ENCODE measurements at regions not wholly inside any gene's neighbourhood (a gene's known extent, or its start where the extent isn't known, plus 50 kb on each side); places are given as distances from the start of the nearest gene placed in this dataset.

GRCh38 chr3:162021206-162021605, 524.6 kb downstream of the OTOL1 start:
- no peak for DNase-seq

- DNase-seq: no peak
These were observed 526.3 kb downstream of the OTOL1 start for GRCh38 chr3:162022911-162023310.

GRCh38 chr3:162029736-162030135, 533.1 kb downstream of the OTOL1 start:
- DNase-seq: no peak

DNA sequence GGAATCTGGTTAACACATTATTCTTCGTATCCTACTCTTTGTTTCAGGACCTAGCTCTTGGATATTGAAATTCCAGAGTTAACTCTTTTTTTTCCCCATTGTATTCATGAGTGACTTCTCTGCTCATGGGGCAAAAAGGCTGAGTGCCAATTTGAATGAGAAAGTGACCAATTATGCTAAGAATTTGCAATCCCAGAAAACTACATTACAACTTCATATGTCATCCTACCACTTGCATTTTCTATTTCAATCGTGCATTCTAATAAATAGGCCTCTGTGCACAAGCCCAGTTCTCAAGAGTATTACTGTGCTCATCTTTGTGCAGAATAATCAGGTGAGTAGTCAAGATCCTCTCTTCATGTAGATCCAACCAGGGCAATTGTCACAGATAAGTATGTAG, 537.8 kb downstream of the OTOL1 start:
- DNase-seq: no peak

DNA sequence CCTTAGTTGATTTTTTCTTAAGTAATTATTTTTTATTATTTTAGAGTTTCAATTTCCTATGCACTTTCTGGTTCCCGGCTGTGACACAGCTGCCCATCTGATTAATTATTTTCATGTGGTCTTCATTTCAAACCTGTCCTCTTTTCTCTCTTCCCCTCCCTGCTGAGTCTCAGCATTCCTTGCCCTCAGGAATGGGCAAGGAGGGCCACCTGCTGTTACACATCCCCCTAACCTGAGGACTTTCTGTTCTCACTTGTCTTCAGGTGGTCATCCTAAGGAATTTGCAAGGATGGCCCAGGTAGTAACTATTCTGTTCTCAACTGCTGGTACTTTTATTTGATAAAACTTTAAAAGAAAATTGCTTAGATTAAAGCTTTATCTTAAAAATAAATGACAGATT, 545.0 kb downstream of the OTOL1 start:
- DNase-seq: no peak

- DNase-seq: no peak
These were observed 556.0 kb downstream of the OTOL1 start for GRCh38 chr3:162052636-162053035.

DNA sequence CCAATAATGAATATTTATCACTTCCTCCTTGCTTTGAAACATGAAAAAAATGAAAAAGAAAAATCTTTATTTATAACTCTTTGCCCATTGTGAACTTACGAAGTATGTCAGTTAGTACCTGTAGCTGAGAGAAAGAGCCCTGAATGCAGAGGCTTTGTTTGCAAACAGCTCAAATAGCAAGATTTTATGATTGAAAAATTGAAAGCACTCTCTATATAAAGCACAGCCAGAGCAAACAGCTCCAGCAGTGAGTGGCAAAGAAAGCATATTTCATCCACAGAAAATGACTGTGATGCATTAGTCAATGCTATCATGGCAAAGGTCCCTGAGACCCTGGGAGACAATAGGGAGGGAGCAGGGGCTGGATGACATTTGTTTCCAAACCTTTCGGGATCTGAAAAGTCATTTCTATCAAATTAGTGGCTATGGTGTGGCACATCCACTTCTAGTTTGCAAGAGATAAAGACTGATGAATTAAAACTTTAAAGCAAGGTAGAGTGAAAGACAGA, 576.1 kb downstream of the OTOL1 start:
- DNase-seq: no peak

GRCh38 chr3:162073422-162073975, 576.9 kb downstream of the OTOL1 start:
- DNase-seq: no peak

GRCh38 chr3:162077108-162077507, 580.5 kb downstream of the OTOL1 start:
- no peak for DNase-seq

DNA sequence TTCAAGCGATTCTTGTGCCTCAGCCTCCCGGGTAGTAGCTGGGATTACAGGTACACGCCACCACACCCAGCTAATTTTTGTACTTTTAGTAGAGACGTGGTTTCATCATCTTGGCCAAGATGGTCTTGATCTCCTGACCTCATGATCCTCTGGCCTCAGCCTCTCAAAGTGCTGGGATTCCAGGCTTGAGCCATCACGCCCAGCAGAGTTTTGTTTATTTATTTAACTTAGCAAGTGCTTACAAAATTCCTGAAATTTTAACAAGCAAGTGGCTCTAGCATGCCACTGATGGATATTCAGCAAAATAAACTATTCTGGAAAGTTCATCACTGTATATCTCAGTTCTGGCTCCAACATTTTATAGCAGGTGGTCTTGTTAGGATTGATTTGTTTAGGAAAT, 585.9 kb downstream of the OTOL1 start:
- no peak for DNase-seq

DNA sequence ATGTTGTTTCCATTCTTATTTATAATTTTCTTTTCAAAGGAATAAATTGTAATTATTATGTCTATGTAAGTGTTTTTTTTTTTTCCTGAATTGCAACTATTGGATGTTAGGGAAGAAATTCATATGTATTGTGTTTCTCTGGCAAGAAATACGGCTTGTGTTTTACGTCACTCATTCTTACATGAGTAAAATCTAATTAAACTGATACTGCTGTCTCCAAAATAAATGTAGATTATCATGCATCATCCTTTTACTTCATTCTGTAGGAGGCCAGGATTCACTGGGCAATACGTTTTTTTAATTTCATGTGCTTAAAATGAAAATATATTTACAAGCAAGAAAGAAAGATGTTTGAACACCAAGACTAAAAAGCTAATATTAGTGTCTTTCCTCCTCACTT, 590.8 kb downstream of the OTOL1 start:
- DNase-seq: no peak

GRCh38 chr3:162092751-162093150, 596.1 kb downstream of the OTOL1 start:
- no peak for DNase-seq

DNA sequence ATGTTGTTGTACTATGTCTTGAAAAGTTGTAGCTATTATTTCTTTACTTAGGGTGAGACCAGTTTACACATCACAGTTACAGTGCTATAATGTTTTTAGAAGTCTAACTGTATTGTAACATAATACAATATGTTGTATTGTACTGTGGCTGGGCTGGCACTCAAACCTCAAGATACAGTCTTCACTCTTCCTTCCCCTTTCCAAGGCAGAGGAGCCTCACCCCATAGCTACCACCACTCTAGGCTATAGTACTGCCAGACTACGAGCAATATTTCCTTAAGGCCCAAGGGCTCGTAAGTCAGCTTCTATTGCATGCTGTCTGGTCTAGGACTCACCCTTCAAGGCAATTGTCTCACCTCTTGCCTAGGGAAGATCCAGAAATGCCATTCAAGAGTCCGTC, 597.7 kb downstream of the OTOL1 start:
- no peak for DNase-seq

DNA sequence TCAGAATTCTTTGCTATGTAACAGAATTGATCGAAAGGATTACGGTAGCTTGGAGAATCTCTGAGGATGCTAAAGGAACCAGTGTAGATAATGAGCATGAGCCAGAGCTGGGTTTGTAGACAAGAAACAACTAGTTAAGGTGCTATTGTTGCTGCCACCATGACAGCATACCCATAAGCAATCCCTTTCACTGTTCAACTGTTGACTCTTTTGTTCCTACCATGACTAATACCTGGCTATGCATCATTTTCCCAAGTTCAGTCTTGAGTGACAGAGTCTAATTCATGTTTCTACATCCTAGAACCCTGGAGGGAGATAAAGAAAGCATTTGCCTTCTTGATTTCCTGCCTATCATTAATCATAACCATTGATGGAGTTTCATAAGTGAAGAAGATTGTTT, 600.3 kb downstream of the OTOL1 start:
- DNase-seq: no peak

DNA sequence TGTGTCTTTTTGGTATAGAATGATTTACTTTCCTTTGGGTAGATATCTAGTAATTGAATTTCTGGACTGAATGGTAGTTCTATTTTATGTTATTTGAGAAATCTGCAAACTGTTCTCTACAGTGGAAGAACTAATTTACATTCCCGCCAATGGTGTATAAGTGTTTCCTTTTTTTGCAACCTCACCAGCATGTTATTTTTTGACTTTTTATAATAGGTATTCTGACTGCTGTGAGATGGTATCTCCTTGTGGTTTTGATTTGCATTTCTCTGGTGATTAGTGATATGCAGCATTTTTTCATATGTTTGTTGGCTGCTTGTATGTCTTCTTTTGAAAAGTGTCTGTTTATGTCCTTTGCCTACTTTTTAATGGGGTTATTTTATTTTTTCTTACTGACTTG, 607.2 kb downstream of the OTOL1 start:
- no peak for DNase-seq

GRCh38 chr3:162111861-162112260, 615.3 kb downstream of the OTOL1 start:
- DNase-seq: no peak

- no peak for DNase-seq
These were observed 616.1 kb downstream of the OTOL1 start for GRCh38 chr3:162112719-162113118.

DNA sequence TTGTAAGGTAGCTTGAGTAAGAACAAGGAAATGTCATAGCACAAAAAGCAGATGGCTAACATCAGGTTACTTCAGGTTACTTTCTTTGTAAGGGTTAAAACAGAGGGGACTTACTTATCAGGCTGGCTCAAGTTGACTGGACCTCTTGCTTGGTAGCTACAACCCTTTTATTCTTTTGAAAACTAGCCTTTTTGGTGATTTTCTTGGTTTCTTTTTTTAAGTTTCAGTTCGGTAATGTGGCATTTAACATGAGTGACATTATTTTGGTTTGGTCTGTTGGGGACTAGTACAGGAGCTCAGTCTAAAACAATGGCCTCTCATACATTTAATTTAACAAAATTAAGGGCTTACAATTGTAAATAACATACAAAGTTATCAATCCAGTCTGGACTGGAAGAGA, 621.4 kb downstream of the OTOL1 start:
- DNase-seq: no peak

DNA sequence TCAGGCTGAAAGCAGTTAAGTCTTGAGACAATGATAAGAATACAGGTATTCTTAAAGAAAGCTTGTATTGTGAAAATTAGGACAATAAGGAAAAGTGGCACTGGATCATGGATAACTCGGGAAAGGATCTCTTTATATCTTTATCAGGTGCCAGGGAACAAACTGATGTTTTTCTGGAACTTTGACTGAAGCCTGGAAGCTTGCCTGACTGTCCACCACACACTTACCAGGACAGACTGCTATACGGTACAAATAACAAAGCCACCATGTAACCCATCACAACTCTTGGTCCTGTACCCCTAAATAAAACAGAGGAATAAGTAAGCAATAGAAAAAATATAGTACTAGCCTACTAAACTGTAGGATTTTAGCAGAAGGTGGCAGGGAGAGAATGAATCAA, 623.0 kb downstream of the OTOL1 start:
- DNase-seq: no peak

- no peak for DNase-seq
These were observed 625.8 kb downstream of the OTOL1 start for GRCh38 chr3:162122405-162122804.

GRCh38 chr3:162125790-162126189, 629.2 kb downstream of the OTOL1 start:
- DNase-seq: no peak

- DNase-seq: no peak
These were observed 634.0 kb downstream of the OTOL1 start for GRCh38 chr3:162130582-162130981.

- no peak for DNase-seq
These were observed 636.4 kb downstream of the OTOL1 start for GRCh38 chr3:162132981-162133380.

DNA sequence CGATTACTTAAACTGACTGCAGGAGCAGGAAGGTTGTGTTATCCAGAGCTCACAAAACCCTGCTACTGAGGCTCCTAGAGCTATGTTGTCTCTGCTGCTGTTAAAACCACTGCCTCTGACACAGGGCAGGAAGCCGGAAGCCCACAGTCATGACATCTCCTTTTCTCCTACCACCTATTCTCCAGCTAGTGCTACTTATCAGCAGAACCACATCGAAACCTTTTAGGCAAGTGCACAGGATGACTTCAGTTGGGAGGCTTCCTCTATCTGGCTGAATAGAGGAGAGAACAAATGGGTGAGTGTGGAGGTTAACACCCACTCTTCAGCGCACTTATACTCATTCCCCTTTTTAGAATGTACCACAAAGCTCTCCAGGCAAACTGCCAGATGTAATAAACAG, 638.0 kb downstream of the OTOL1 start:
- no peak for DNase-seq

DNA sequence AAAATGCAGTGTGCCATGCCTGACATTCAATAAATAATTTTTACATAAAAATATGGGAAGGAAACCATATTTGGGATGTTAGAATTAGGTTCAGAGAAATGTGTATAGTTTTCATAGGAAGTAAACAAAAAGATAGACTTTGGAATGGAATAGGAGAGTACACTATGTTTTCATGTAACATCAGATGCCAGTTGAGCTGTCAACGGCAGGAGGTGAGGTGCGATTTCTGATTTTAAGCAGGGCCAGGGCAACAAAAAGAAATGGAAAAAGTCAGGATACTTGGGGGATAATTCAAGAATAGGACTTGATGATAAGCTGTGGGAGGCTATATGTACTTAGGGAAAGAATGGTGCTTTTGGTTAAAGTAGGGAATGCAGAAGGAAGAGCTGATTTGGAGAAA, 639.5 kb downstream of the OTOL1 start:
- no peak for DNase-seq

- DNase-seq: no peak
These were observed 641.9 kb downstream of the OTOL1 start for GRCh38 chr3:162138509-162138908.
